NT2/D1 (cell line): ENCODE measurements at regions not wholly inside any gene's neighbourhood (a gene's known extent, or its start where the extent isn't known, plus 50 kb on each side); places are given as distances from the start of the nearest gene placed in this dataset.

Experiments
- SUZ12 ChIP-seq: IDR thresholded peaks from 2 replicates; pipeline ENCODE4 v1.6.1; 2011; ENCODE audit not compliant: insufficient read length, insufficient read depth; ENCODE audit errors: extremely low read depth
- YY1 ChIP-seq: IDR thresholded peaks from 2 replicates; pipeline ENCODE4 v1.6.1; 2011; ENCODE audit not compliant: insufficient read length, insufficient read depth
- ZNF274 ChIP-seq: IDR thresholded peaks from 2 replicates; pipeline ENCODE4 v1.6.1; 2011; ENCODE audit warnings: mild to moderate bottlenecking, low read depth, low read length

GRCh38 chr7:18201350-18201749 lies 173.7 kb upstream of the PRPS1L1 start:
- TF ChIP-seq SUZ12 = no peak
- no peak for TF ChIP-seq YY1
- no peak for TF ChIP-seq ZNF274
